ENCODE measurements at regions not wholly inside any gene's neighbourhood (a gene's known extent, or its start where the extent isn't known, plus 50 kb on each side); places are given as distances from the start of the nearest gene placed in this dataset.
A peak's percentile ranks its signal among the peaks of the same experiment; 100 is the strongest.

DNA sequence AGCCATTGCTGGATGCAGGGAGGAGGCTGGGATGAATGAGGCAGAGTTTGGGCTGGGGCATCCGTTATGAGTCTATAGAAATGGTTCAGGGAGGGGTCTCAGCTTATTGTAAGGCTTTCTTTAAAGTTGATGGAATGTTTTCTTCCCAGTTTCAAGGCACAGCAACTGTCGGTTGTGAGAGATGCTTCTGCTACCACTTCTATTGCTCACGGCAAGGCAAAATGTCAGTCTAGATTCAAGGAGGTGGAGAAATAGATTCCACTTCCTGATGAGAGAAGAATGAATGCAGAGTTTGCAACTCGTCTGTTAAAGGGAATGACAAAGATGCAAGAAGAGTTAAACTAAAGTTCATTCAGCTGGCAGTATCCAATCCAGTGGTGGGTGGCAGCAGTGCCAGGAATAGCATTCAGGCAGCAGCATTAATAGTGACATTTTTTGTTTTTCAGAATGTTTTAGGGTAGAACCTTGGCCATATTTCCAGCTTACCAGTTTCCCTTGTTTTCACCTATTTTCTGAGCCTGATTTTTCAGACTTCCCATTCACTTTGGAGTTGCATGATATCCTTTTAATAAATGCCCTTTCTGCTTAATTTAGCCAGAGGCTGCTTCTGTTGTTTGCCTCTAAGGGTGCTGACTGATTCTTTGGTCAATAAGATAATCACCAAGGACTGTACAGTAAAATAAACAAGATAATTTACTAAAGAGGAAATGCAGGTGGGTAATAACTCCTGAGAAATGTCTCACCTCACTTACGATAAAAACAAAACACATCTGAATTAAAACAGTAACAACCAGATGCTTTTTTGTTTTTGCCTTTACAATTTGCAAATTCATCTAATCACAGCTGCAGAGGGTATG is 138.4 kb downstream of the RPIA start:
- H3K4me1 Mint-ChIP-seq (ENCODE audit: unreplicated experiment): no peaks in the 10 kb centered on the region
- H3K36me3 Mint-ChIP-seq: no peaks in the 10 kb centered on the region
- H3K27me3 Mint-ChIP-seq: no peaks in the 10 kb centered on the region
- H3K9me3 Mint-ChIP-seq: peaks cover 4% of the 10 kb centered on the region
- no peak overlapping the region for H3K4me3 Mint-ChIP-seq
- TF ChIP-seq, protein P1, sequence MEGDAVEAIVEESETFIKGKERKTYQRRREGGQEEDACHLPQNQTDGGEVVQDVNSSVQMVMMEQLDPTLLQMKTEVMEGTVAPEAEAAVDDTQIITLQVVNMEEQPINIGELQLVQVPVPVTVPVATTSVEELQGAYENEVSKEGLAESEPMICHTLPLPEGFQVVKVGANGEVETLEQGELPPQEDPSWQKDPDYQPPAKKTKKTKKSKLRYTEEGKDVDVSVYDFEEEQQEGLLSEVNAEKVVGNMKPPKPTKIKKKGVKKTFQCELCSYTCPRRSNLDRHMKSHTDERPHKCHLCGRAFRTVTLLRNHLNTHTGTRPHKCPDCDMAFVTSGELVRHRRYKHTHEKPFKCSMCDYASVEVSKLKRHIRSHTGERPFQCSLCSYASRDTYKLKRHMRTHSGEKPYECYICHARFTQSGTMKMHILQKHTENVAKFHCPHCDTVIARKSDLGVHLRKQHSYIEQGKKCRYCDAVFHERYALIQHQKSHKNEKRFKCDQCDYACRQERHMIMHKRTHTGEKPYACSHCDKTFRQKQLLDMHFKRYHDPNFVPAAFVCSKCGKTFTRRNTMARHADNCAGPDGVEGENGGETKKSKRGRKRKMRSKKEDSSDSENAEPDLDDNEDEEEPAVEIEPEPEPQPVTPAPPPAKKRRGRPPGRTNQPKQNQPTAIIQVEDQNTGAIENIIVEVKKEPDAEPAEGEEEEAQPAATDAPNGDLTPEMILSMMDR (conservative IDR thresholded peaks at IDR 0.05): no peak
- DNase-seq (ENCODE audit: extremely low spot score, unreplicated experiment): no peak
- peak overlapping the region; percentile 33 for H3K27ac Mint-ChIP-seq

DNA sequence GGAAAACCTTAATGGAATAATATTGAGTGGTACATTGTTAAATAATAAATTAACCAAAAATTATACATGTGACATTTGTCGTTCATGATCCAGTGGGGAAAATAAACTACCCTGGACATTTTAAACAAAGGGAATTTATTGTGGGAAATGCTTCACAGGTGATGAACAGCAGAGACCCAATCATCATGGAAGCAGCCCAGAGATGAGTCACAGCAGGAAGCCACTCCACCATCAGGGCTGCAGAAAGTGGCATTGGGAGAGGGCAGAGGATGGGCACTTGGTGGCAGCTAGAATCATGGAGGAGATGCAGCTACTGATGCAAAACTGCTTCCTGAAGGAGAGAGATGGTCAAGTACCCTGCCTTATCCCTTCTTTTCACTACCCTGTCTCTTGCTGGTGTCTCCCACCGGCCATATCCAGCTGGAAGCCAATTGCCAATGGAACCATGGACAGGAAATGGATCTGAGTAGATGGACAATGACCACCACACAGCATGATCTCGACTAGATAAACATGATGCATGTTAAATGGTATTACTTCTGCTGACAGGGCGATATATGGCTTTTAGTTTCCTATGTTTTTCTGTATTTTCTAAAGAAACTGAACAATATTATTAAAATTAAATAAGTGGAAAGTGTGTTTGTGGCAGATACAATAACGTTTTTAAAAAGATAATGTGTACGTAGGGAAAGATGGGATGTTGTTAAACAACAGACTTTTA is 139.8 kb downstream of the RPIA start:
- H3K4me3 Mint-ChIP-seq: no peak overlapping the region
- H3K9me3 Mint-ChIP-seq: no peaks in the 10 kb centered on the region
- TF ChIP-seq, protein P1 (conservative IDR thresholded peaks at IDR 0.05): no peak
- no peak for DNase-seq (ENCODE audit: extremely low spot score, unreplicated experiment)
- H3K27ac Mint-ChIP-seq: no peak overlapping the region
- H3K36me3 Mint-ChIP-seq: no peaks in the 10 kb centered on the region
- H3K4me1 Mint-ChIP-seq (ENCODE audit: unreplicated experiment): no peaks in the 10 kb centered on the region
- H3K27me3 Mint-ChIP-seq: no peaks in the 10 kb centered on the region

DNA sequence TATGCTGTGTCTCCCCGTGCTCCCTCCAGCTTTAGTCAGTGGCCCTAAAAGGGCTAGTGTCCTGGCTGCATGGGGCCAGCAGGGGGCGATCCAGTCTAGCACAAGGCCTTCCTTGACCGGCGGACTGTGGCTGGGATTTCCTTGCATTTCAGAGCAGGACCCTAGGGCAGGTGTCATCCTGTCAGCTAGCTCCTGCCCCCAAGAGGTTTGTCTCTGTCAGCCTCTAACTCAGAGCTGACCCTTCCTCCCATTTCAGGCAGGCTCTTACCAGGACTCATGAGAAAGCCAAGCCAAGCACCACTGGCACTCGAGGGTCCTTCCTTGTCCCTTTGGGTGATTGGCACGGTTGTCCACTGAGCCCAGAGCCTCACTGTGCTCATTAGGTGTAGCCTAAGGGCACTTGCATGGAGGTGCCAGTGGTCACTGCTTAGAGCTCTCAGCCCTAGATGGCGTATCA is 140.3 kb downstream of the RPIA start:
- H3K27ac Mint-ChIP-seq: no peak overlapping the region
- no peaks in the 10 kb centered on the region for H3K4me1 Mint-ChIP-seq (ENCODE audit: unreplicated experiment)
- no peaks in the 10 kb centered on the region for H3K9me3 Mint-ChIP-seq
- no peaks in the 10 kb centered on the region for H3K36me3 Mint-ChIP-seq
- TF ChIP-seq, protein P1 (conservative IDR thresholded peaks at IDR 0.05): peak; percentile 57
- no peak for DNase-seq (ENCODE audit: extremely low spot score, unreplicated experiment)
- no peak overlapping the region for H3K4me3 Mint-ChIP-seq
- H3K27me3 Mint-ChIP-seq: no peaks in the 10 kb centered on the region

DNA sequence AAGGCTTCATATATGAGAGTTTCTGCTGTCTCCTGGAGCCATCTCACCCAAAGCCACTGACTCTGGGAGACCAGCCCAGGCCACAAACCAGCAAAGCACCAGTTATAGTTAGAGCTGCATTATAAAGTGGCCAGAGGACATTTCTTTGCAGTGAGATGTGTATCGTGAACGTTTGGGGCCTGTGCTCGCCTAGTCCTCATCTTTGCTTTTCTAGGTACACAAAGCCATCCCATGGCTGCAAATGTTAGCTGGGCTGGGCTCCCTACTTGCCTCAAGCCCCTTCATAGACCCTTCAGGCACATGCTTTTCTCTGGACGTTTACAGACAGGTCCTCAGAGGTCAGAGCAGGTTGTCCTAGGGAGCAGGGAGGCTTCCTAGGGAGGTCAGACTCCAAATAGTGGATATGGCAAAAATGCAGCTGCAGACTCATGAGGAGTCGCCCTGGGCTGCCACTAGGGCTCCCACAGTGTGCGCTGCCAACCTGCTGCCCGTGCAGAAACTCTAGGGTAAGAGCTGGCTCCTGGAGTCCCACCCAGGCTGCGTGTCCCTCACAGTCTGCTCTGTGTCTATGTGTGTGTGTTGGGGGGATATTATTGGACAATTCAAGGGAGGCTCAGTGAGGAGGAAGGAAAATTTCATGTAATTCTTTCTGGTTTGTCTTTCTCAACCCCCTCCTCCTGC is 141.0 kb downstream of the RPIA start:
- no peak overlapping the region for H3K27ac Mint-ChIP-seq
- DNase-seq (ENCODE audit: extremely low spot score, unreplicated experiment): no peak
- TF ChIP-seq, protein P1 (conservative IDR thresholded peaks at IDR 0.05): no peak
- H3K4me1 Mint-ChIP-seq (ENCODE audit: unreplicated experiment): no peaks in the 10 kb centered on the region
- H3K27me3 Mint-ChIP-seq: no peaks in the 10 kb centered on the region
- no peaks in the 10 kb centered on the region for H3K36me3 Mint-ChIP-seq
- H3K4me3 Mint-ChIP-seq: no peak overlapping the region
- no peaks in the 10 kb centered on the region for H3K9me3 Mint-ChIP-seq

DNA sequence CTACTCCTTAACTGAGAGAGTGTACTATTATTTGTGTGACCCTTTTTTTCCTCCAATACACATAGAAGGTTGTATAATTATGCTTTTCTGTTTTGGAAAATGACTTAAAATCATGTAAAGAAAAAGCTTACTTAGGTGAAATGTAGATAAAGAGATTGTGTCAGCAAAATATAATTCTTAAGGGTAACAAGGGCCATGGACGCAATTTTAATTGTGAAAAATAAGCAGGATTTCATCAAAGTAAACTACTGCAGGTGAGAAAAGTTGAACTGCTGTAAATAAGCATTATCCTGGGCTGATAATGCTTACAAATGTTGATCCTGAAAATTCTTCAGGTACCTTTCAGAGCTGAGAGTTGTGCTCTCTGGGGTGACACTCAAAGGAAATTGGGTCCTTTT is 141.5 kb downstream of the RPIA start:
- H3K4me1 Mint-ChIP-seq (ENCODE audit: unreplicated experiment): no peaks in the 10 kb centered on the region
- H3K27me3 Mint-ChIP-seq: no peaks in the 10 kb centered on the region
- H3K36me3 Mint-ChIP-seq: no peaks in the 10 kb centered on the region
- no peak overlapping the region for H3K27ac Mint-ChIP-seq
- no peaks in the 10 kb centered on the region for H3K9me3 Mint-ChIP-seq
- H3K4me3 Mint-ChIP-seq: no peak overlapping the region
- TF ChIP-seq, protein P1 (conservative IDR thresholded peaks at IDR 0.05): no peak
- no peak for DNase-seq (ENCODE audit: extremely low spot score, unreplicated experiment)

Measured in type B pancreatic cell (in vitro differentiated cells).